Lower lobe of right lung (tissue), 2 donors: ENCODE measurements at regions not wholly inside any gene's neighbourhood (a gene's known extent, or its start where the extent isn't known, plus 50 kb on each side); places are given as distances from the start of the nearest gene placed in this dataset.
"Not testable (repeated sequence)": the region's sequence is repeated elsewhere in the genome, so short reads cannot be mapped to it uniquely, and the experiment has no call there.

ENCODE experiments used
- ATAC-seq, 2 donors: fragments of 200-7000 bp; cut with Tn5 transposase; one replicate each; pipeline ENCODE4 v1.9.1; 2020 to 2022; ENCODE audit warnings: mild to moderate bottlenecking in 2 of 2, moderate library complexity in 2 of 2
- DNase-seq: peaks from one replicate; pipeline ENCODE4 v3.0.0-alpha.2; 2020
- H3K27ac ChIP-seq: fragments of 200-600 bp; one replicate; pipeline ENCODE4 v1.8.0; 2022
- H3K27me3 ChIP-seq: fragments of 200-600 bp; one replicate; pipeline ENCODE4 v1.8.0; 2022; ENCODE audit warnings: low read depth
- H3K36me3 ChIP-seq: fragments of 200-600 bp; one replicate; pipeline ENCODE4 v1.8.0; 2022; ENCODE audit warnings: mild to moderate bottlenecking
- H3K4me1 ChIP-seq: fragments of 200-600 bp; one replicate; pipeline ENCODE4 v1.8.0; 2022
- H3K4me3 ChIP-seq: fragments of 200-600 bp; one replicate; pipeline ENCODE4 v1.8.0; 2022; ENCODE audit warnings: mild to moderate bottlenecking
- H3K9me3 ChIP-seq: fragments of 200-600 bp; one replicate; pipeline ENCODE4 v1.8.0; 2022
- CTCF ChIP-seq: fragments of 200-600 bp; IDR thresholded peaks from one replicate; pipeline ENCODE4 v1.8.0; 2022; ENCODE audit warnings: antibody characterized with exemption, mild to moderate bottlenecking
- intact Hi-C: fragments of 100-400 bp; cut with DNase I; formaldehyde crosslinking; loops from one replicate; pipeline ENCODE4 v1.11.0; 2022
- donor health status: DM: no; HTN: yes; CAD: no; lungs with severe emphysema.

- ATAC-seq: no peak
- Histone ChIP-seq H3K9me3 (no peaks in the 10 kb centered on the region), H3K27me3 (no peaks in the 10 kb centered on the region), H3K4me1 (no peaks in the 10 kb centered on the region), H3K27ac (no peak overlapping the region), H3K4me3 (no peak overlapping the region), H3K36me3 (no peaks in the 10 kb centered on the region)
- intact Hi-C loops: no loop called here
- TF ChIP-seq CTCF: no peak
- no peak for DNase-seq
Observed at GRCh38 chrX:109036624-109037023, 300.3 kb upstream of the IRS4 start.

GRCh38 chrX:108993909-108994308 lies 257.5 kb upstream of the IRS4 start:
- Histone ChIP-seq H3K9me3 (no peaks in the 10 kb centered on the region), H3K4me3 (no peak overlapping the region), H3K27me3 (no peaks in the 10 kb centered on the region), H3K36me3 (no peaks in the 10 kb centered on the region), H3K4me1 (no peaks in the 10 kb centered on the region), H3K27ac (no peak overlapping the region)
- no peak for DNase-seq
- no peak for TF ChIP-seq CTCF
- intact Hi-C loops: no loop called here
- ATAC-seq: no peak

GRCh38 chrX:108972899-108973298 lies 236.5 kb upstream of the IRS4 start:
- H3K27me3 ChIP-seq, H3K9me3 ChIP-seq, H3K4me3 ChIP-seq, intact Hi-C loops, ATAC-seq, H3K27ac ChIP-seq, H3K36me3 ChIP-seq, DNase-seq, H3K4me1 ChIP-seq: not testable (repeated sequence)

GRCh38 chrX:108947205-108947604 lies 210.8 kb upstream of the IRS4 start:
- ATAC-seq (no peak), DNase-seq (no peak)
- Histone ChIP-seq H3K4me3 (no peak overlapping the region), H3K4me1 (no peaks in the 10 kb centered on the region), H3K27ac (no peak overlapping the region), H3K36me3 (no peaks in the 10 kb centered on the region), H3K9me3 (no peaks in the 10 kb centered on the region), H3K27me3 (no peaks in the 10 kb centered on the region)
- intact Hi-C loops: no loop called here
- TF ChIP-seq CTCF: no peak

- H3K36me3 ChIP-seq: no peaks in the 10 kb centered on the region
- H3K4me1 ChIP-seq: no peaks in the 10 kb centered on the region
- H3K9me3 ChIP-seq: no peaks in the 10 kb centered on the region
- no peak for TF ChIP-seq CTCF
- intact Hi-C loops: no loop called here
- H3K27me3 ChIP-seq: no peaks in the 10 kb centered on the region
- no peak for ATAC-seq
- no peak overlapping the region for H3K27ac ChIP-seq
- no peak overlapping the region for H3K4me3 ChIP-seq
- no peak for DNase-seq
Observed at GRCh38 chrX:108946531-108946930, 210.2 kb upstream of the IRS4 start.

- no peaks in the 10 kb centered on the region for H3K9me3 ChIP-seq
- no peak for ATAC-seq
- no peaks in the 10 kb centered on the region for H3K36me3 ChIP-seq
- no peak for TF ChIP-seq CTCF
- H3K27ac ChIP-seq: no peak overlapping the region
- H3K4me3 ChIP-seq: no peak overlapping the region
- intact Hi-C loops: no loop called here
- DNase-seq: no peak
- H3K4me1 ChIP-seq: no peaks in the 10 kb centered on the region
- H3K27me3 ChIP-seq: no peaks in the 10 kb centered on the region
Observed at GRCh38 chrX:108945883-108946523, 209.6 kb upstream of the IRS4 start.
